Upper lobe of left lung (tissue), 6 donors: ENCODE measurements at regions not wholly inside any gene's neighbourhood (a gene's known extent, or its start where the extent isn't known, plus 50 kb on each side); places are given as distances from the start of the nearest gene placed in this dataset.

ENCODE experiments used
- ATAC-seq, 2 donors: fragments of 200-7000 bp; cut with Tn5 transposase; one replicate each; pipeline ENCODE4 v1.9.1; 2022; ENCODE audit warnings: mild to moderate bottlenecking in 2 of 2, moderate library complexity in 2 of 2; ENCODE audit not compliant: low FRiP score in 2 of 2
- DNase-seq, 2 donors: peaks; one replicate each; pipeline ENCODE4 v3.0.0-alpha.2; 2019 to 2020
- H3K27ac ChIP-seq, 4 donors: fragments of 200-600 bp; sonication (generic); one replicate each; pipeline ENCODE4 v1.5.1; 2016 to 2019
- H3K27me3 ChIP-seq, 4 donors: fragments of 200-600 bp; sonication (generic); one replicate each; pipeline ENCODE4 v1.5.1; 2017 to 2019
- H3K36me3 ChIP-seq, 4 donors: fragments of 200-600 bp; sonication (generic); one replicate each; pipeline ENCODE4 v1.5.1; 2016 to 2019
- H3K4me1 ChIP-seq, 4 donors: fragments of 200-600 bp; sonication (generic); one replicate each; pipeline ENCODE4 v1.5.1; 2018 to 2019
- H3K4me3 ChIP-seq, 4 donors: fragments of 200-600 bp; sonication (generic); one replicate each; pipeline ENCODE4 v1.5.1; 2017 to 2019; ENCODE audit warnings: mild to moderate bottlenecking in 2 of 4, moderate library complexity in 1 of 4
- H3K9me3 ChIP-seq, 4 donors: fragments of 200-600 bp; sonication (generic); one replicate each; pipeline ENCODE4 v1.5.1; 2018 to 2019
- CTCF ChIP-seq, 6 experiments: fragments of 450-650 bp in 4 of 6; fragments of 200-600 bp in 2 of 6; sonication (generic) in 2 of 6; IDR thresholded peaks; one replicate each; pipeline ENCODE4 v1.5.1; 2016 to 2019; ENCODE audit warnings: antibody characterized with exemption in 6 of 6
- EP300 ChIP-seq, 4 donors: sonication (generic); formaldehyde crosslinking; IDR thresholded peaks; one replicate each; pipeline ENCODE4 v1.5.1; 2017; ENCODE audit warnings: antibody characterized with exemption in 4 of 4, control low read depth in 2 of 4
- POLR2A ChIP-seq, 4 donors: fragments of 450-650 bp; IDR thresholded peaks; one replicate each; pipeline ENCODE4 v1.5.1; 2016 to 2017; ENCODE audit warnings: antibody characterized with exemption in 4 of 4, mild to moderate bottlenecking in 2 of 4
- POLR2AphosphoS5 ChIP-seq, 2 donors: sonication (generic); formaldehyde crosslinking; IDR thresholded peaks; one replicate each; pipeline ENCODE4 v1.5.1; 2017; ENCODE audit warnings: antibody characterized with exemption in 2 of 2
- WGBS, 2 donors: methylation state at CpG; one replicate each; pipeline ENCODE4 v1.1.5; 2017 to 2018; 5-methylcytosine and 5-hydroxymethylcytosine counted together
- donor health status: DM: no; HTN: no; CAD: no; lungs with moderate emphysema.
- donor health status: DM: no; HTN: yes; CAD: no; lungs with severe emphysema.

GRCh38 chr7:14995774-14996173, 93.2 kb upstream of the DGKB start:
- DNase-seq (no peak), ATAC-seq (no peak)
- no peak overlapping the region for H3K27ac ChIP-seq
- 81 to 82% methylated on average over 2 of the region's 2 CpGs for WGBS, 2 donors
- no peaks in the 10 kb centered on the region for H3K27me3 ChIP-seq
- no peak for TF ChIP-seq EP300 (IDR thresholded peaks at IDR 0.05)
- TF ChIP-seq POLR2AphosphoS5 (IDR thresholded peaks at IDR 0.05), result no peak
- no peak for TF ChIP-seq POLR2A (IDR thresholded peaks at IDR 0.05)
- TF ChIP-seq CTCF (IDR thresholded peaks at IDR 0.05), result no peak
- no peak overlapping the region for H3K4me3 ChIP-seq
- H3K4me1 ChIP-seq, result no peaks in the 10 kb centered on the region
- H3K36me3 ChIP-seq, result no peaks in the 10 kb centered on the region
- H3K9me3 ChIP-seq, result no peaks in the 10 kb centered on the region

GRCh38 chr7:14988941-14989340, 86.4 kb upstream of the DGKB start:
- Histone ChIP-seq H3K36me3 (no peaks in the 10 kb centered on the region), H3K27ac (no peak overlapping the region), H3K27me3 (no peaks in the 10 kb centered on the region), H3K4me3 (no peak overlapping the region), H3K4me1 (no peaks in the 10 kb centered on the region), H3K9me3 (no peaks in the 10 kb centered on the region)
- no peak for DNase-seq
- no peak for TF ChIP-seq CTCF (IDR thresholded peaks at IDR 0.05)
- no peak for TF ChIP-seq POLR2A (IDR thresholded peaks at IDR 0.05)
- TF ChIP-seq POLR2AphosphoS5 (IDR thresholded peaks at IDR 0.05), result no peak
- TF ChIP-seq EP300 (IDR thresholded peaks at IDR 0.05), result no peak
- no peak for ATAC-seq
- WGBS, 2 donors, result 76 to 95% methylated on average over 2 of the region's 2 CpGs

- Histone ChIP-seq H3K27ac (no peak overlapping the region), H3K4me3 (no peak overlapping the region), H3K27me3 (no peaks in the 10 kb centered on the region), H3K4me1 (no peaks in the 10 kb centered on the region), H3K36me3 (no peaks in the 10 kb centered on the region), H3K9me3 (no peaks in the 10 kb centered on the region)
- TF ChIP-seq CTCF (IDR thresholded peaks at IDR 0.05) (no peak), POLR2A (IDR thresholded peaks at IDR 0.05) (no peak), EP300 (IDR thresholded peaks at IDR 0.05) (no peak), POLR2AphosphoS5 (IDR thresholded peaks at IDR 0.05) (no peak)
- WGBS, 2 donors, result 61% methylated on average over 3 of the region's 3 CpGs
- DNase-seq, result no peak
- no peak for ATAC-seq
Measured at GRCh38 chr7:14978687-14979086, 76.1 kb upstream of the DGKB start.

GRCh38 chr7:14974688-14975087, 72.1 kb upstream of the DGKB start:
- WGBS, 2 donors, result 97 to 99% methylated on average over 5 of the region's 5 CpGs
- no peaks in the 10 kb centered on the region for H3K4me1 ChIP-seq
- DNase-seq, result no peak

More at GRCh38 chr7:14974688-14975087, 72.1 kb upstream of the DGKB start:
- ATAC-seq, result no peak
- no peak for TF ChIP-seq POLR2A (IDR thresholded peaks at IDR 0.05)
- no peak for TF ChIP-seq EP300 (IDR thresholded peaks at IDR 0.05)
- no peak for TF ChIP-seq CTCF (IDR thresholded peaks at IDR 0.05)
- no peak for TF ChIP-seq POLR2AphosphoS5 (IDR thresholded peaks at IDR 0.05)
- Histone ChIP-seq H3K27me3 (no peaks in the 10 kb centered on the region), H3K27ac (no peak overlapping the region), H3K36me3 (no peaks in the 10 kb centered on the region), H3K9me3 (no peaks in the 10 kb centered on the region), H3K4me3 (no peak overlapping the region)
